Stimulated activated CD4-positive, alpha-beta T cell treated with anti-CD3 and anti-CD28 coated beads, Interleukin-1b, Interleukin-23, amount 100 ng/mL, for 48 hours (primary cell): ENCODE measurements at regions not wholly inside any gene's neighbourhood (a gene's known extent, or its start where the extent isn't known, plus 50 kb on each side); places are given as distances from the start of the nearest gene placed in this dataset.

Source experiments
- DNase-seq: peaks from one replicate; pipeline ENCODE4 v3.0.0-alpha.2; 2020

DNA sequence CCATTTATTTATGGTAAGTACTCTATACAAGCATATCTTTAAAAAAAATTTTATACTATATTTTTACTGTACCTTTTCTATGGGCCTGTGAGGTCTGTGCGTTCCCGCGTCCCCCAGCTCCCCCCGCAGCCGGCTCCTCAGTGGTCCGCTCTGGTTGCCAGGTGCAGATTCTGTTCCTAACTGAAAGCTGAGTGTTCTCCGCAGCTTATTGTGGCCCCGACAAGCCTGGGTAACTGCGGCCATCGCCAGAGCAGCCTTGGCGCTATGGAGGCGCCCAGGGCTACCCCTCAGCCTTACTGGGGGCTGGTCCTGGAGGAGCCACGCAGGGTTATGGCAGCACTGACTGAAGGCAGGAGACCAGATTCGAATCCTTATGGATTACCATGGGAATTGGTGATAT lies 896.8 kb downstream of the PCDH17 start:
- no peak for DNase-seq

DNA sequence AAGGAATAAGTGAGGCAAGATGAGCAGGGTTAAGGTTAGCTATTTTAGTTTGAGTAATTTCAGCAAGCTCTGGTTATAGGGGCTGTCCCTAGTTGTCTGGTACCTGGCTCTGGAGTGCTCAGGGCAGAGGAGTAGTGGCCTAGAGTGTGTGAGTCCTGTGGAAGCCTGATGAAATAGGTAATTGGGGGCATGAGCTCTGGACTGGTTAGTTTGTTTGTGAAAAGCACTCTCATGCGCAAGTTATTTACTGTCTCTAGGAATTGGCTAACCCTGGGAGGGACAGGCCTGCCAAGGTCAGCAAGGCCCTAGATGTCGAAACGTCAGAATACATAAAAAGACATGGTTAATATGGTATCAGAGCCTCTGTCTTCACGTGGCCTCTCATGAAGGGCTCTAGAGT lies 900.1 kb downstream of the PCDH17 start:
- no peak for DNase-seq

DNA sequence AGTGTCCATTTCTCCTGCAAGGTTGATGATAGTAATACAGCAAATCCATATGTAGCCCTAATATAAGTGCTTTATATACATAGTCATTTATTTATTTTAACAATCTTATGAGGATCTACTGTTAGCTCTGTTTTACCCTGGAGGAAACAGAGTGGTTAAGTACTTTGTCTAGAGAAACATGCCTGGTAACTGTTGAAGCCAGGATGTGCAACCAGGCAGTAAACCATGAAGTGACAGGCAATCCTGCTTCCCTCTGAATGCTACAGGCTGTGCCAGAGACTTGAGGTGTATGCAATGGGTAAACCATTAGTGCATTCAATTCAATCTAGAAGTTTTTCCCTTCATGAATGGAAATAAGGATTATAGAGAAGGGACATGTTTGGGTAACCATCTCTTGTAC lies 911.0 kb downstream of the PCDH17 start:
- no peak for DNase-seq

DNA sequence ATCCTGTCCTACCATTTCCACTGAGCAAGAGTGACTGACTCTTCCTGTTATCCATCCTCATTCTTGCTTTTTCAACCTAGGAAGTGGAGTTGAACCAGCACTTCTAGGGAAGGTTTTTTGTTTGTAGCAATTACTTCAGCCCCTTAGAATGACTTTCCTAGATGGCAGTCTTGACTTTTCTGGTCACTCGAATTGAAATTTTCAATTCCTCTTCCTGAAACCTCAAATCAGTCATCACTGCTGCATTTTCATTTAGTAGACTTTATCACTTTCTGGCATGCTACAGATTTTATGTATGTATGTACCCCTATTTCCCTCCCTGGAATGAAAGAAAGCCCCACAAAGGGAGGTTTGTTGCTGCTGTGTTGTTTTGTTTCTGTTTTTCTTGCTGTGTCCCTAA lies 915.9 kb downstream of the PCDH17 start:
- DNase-seq = no peak

DNA sequence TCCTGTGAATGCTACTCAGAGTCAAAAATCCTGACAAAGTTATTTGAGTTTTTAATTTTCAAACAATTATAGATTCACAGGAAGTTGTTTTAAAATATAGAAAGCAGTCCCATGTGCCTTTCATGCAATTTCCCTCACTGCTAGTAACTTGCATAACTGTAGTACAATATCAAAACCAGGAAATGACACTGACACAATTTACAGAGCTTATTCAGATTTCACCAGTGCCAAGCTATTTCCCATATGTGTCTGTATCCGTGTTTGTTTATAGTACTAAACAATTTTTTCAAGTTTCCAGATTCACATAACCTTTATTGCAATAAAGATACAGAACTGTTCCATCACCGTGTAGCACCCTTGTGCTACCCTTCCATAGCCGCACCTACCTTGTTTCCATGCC lies 934.6 kb downstream of the PCDH17 start:
- no peak for DNase-seq

DNA sequence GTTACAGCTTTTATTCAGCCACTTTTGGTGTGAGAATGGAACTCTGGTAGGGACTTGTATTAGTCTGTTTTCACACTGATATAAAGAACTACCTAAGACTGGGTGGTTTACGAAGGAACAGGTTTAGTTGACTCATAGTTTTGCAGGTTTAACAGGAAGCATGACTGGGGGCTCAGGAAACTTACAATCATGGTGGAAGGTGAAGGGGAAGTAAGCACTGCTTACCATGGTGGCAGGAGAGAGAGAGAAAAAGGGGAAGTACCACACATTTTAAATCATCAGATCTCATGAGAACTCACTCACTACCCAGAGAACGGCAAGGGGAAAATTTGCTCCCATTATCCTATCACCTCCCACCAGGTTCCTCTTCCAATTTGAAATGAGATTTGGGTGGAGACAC lies 942.2 kb downstream of the PCDH17 start:
- no peak for DNase-seq

DNA sequence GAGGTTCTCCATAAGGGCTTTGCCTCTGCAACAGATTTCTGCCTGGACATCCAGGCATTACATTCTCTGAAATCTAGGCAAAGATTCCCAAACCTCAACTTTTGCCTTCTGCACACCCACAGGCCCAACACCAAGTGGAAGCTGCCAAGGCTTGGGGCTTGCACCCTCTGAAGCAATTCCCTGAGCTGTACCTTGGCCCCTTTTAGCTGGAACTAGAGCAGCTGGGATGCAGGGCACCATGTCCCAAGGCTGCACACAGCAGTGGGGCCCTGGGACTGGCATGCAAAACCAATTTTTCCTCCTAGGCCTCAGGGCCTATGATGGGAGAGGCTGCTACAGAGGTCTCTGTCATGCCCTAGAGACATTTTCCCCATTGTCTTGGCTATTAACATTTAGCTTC lies 943.2 kb downstream of the PCDH17 start:
- no peak for DNase-seq

DNA sequence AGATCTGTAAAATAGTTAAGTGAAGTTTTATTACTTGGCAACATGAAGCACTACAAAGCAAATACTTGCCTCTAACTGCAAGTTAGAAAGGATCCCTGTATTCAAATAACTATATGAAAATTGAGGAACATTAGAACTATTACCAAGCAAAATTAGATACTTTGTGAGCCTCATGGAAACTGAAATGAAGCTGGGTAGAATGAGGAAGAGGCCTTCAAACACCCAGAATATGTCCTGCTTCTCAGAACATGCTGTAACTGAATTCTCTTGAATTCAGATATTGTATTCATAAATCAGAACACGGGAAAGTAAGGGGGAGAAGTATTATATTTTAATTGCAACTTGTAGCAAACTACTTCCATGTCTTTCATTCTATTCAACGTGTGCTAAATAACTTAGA lies 947.9 kb downstream of the PCDH17 start:
- no peak for DNase-seq

DNA sequence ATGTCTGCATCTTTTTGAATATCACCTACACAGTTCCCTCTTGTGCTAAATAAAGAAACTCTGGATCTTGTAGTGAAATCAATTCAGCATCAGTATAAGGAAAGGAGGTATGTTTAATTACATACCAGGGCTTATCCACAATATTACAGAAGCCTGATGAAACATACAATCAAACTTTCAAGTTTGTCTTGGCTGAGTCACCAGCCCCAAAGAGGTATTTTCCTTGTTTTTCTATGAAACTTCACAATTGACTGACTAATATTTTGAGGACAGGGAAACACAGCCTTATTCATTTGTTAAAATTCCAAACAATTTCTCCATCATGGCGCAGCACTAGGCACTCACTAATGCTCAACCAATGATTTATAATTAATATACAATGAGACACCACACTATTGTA lies 952.4 kb downstream of the PCDH17 start:
- no peak for DNase-seq

DNA sequence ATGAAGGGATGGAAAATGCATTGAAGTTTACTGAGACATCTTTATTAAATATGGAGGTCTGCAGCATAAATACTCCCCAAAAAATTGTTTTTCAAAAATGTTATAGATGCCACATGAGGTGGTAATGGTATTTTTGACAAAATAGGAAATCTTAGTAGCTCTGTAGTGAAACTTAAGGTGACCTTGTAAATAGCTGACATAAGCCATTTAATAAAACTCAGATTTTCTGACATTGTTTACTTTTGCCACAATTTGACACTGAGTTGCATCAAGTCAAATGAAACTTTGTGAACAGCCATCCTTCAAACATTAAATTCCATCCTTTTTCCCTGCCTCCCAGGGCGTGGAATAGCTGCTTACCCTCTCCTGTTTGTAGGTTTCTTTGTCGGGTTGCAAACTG lies 953.1 kb downstream of the PCDH17 start:
- no peak for DNase-seq

DNA sequence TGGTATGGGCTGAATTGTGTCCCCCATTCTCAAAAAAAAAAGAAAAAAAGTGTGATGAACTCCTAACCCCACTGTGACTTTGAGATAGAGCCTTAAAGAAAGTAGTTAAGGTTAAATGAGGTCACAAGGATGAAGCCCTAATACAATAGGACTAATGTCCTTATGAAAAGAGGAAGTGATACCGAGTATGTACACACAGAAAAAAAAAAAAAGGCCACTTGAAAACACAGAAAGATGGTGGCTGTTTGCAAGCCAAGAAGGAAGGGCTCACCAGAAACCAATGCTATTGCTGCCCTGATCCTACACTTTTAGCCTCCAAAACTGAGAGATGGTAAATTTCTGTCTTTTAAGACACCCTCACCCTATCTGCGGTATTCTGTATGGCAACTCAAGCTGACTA lies 955.6 kb downstream of the PCDH17 start:
- DNase-seq = no peak

DNA sequence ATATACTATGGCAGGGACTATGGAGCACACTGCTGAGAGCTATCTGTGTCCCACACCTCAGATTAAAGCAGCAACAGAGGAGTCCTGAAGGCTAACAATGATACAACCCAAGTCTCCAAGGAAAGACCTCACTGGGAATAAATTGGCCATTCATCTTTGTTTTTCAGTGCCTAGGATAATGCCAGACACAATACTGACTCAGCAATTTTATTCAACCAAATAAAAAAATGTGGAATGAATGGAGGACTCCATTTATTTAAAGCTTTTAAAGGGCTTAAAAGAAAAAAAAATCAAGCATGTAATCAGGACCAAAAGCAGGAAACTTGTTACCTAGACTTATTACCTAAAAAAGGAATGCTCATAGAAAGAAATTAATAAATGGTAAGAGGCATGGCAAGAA lies 960.5 kb downstream of the PCDH17 start:
- DNase-seq = no peak

DNA sequence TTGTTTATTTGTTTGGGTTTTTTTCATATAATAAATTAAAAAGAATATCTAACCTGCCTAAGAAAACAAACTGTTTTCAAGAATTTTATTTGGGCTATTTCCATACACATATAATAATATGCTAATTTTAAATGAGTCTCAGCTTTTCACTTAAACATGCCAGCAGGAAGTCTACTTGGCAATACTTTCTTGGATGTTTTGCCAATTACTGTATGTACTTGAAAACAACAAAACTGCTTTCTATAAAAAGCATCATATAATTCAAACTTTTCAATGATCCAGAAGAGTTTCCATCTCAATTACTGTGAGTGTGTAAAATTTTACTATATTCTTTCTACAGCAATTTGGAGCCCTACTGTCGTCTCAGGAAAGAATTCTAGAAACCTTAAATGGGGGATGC lies 961.2 kb downstream of the PCDH17 start:
- DNase-seq = no peak

DNA sequence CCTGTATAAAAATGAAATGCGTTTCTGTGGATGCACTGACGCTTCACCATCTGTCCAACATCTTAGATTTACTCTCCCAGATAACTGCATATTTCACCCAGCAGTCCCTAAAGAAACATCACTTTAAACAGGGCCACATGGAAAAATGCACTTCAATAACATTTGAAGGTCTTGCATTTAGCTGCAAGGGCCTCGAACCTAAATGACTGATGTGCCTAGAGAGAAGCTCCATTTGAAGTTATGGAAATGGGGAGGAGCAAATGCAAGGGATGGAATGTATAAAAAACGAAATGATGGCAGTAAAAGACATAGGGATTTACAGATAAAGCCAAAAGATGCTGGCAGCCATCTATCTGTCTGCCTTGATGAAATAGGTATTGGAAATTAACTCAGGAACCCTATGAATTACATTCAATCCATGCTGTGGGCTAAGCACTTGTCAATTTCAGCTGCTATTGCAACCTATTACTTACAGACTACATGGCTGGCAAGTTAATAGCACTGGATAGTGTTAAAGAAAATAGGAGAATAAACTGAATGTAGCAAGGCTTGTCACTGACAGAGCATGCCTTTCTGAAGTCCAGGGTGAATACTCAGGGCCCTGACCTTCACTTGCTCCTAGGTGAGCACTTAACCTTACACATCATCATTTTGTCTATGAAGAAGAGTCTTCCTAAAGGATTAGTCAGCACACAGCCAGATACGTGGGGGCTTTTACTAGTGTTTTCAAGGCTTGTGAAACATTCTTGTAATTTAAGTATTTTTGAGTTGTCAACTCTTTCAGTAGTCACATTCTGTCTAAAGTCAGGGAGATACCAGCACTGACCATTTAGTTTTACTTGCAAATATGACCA lies 963.4 kb downstream of the PCDH17 start:
- no peak for DNase-seq

DNA sequence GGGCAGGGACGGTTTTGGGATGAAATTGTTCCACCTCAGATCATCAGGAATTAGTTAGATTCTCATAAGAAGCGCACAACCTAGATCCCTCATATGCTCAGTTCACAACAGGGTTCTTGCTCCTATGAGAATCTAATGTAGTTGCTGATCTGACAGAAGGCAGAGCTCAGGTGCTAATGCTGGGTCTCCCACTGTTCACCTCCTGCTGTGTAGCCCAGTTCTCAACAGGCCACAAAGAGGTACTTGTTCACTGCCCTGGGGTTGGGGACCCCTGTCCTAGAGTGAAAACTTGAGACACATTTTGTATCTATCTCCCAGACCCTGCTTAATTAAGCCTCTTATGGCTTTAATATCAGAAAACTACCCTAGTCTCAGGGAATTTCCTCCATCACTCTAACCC lies 966.0 kb downstream of the PCDH17 start:
- DNase-seq = no peak

DNA sequence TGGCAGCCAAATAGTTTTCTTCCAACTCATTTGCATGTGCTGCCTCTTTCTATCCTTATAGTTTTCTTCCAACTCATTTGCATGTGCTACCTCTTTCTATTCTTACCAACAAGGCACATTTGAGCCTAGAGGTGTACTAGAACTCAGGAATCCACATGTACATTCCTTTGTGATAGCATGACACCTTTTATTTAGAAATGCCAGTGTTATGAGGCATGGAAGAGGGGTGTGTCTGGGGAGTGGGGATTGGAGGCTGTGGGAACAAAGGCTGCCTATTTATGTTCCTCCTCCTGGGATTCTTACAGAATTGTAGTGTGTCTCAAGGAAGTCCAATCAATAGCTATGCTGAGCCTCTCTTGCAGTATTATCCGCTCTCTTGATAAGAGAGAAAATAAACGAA lies 966.7 kb downstream of the PCDH17 start:
- no peak for DNase-seq

DNA sequence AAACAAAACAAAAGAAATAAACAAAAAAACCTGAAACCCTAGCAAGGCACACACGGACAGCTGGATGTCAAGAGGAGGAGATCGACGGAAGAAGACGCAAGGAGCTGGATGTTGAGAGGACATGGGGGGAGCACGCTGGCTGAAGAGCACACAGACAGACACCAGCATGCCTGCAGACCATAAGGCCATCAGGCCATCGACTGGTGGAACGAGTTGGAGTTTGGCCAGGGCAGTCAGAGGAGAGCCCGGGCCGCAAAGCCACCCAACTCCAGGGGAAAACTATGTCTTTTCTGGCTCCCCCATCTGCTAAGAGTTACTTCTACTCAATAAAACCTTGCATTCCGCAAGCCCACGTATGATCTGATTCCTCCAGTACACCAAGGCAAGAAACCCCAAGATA lies 979.6 kb downstream of the PCDH17 start:
- DNase-seq = no peak

DNA sequence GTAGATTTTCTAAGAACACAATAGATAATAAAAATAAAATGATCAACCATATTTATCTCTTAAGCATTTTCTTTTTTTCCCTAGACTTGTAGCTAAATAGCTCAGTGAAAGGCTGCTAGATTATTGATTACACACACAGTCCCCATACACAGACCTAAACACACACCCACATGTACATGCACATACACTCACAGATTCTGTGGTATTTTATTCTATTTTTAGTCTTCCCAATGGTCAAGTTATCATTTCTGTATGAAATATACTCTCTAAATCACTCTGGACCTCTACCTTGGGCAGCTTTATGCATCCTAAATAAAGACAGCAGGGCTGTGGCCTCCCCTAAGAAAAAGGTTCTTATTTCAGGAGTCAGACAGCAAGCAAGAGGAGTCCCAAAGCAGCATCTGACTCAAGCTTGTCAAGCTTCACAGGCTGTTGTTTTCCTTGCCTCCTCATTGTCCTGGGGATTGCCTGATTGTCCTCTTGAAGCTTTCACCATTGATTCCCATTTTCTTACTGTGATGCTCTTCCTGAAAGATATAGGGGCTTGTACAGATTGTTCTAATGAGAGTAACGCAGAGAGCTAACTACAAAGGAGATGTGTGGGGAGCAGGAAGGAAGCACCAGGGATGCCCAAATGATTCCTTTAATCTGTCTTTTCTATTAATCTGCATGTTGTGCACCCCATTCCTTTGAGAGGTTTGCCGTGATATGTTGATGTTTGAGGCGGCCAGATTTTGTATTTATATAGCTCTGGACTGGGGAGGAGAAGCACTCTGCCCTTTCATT lies 986.5 kb downstream of the PCDH17 start:
- no peak for DNase-seq

DNA sequence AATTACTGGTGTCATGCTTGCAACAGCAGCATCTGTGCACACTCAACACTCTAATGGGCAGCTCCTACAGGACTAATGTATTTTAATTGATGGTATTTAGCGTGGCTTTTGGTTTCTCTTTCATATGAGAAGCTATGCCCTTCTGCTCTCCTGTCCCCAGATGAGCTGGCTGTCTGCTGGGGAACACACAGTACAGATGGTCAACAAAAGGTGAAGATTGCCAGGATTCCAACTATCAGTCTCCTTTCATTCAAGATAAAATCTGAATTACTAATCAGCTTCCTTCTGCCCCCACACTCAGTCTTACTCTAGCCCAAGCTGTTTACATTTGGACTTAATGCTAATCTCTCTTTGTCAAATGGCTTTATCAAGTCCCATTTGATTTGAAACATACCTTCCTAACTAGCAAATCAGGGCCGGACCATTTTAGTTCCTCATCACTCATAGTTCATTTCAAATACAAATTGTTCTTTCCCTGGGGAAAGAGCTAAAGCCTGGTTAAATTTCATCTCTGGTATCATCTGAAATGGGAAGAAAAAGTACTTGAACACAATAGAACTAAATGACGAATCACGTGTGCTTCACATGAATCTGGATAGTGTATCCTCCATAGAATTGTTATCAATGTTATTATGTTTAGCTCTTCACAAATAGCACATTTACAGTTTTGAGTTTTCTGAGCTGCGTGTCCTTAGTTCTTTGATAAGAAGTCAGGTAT lies 988.0 kb downstream of the PCDH17 start:
- no peak for DNase-seq

DNA sequence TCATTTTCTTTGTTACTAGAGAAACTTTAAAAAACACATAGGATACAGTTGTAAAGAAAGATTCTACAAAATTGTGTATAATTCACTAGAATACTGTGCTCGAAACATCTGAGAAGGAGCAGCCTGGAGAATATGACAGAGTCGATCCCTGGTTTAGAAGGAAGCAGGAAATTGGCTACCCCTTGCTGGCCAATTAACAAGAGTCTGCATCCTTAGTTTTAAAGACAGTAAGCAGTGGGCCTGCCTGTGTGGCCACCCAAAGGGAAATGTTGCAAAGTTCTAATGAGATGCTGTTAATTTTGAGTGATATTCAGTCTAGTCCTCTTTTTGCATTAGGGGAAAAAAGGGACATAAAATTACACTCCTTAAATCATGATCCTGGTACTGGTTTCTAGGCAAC lies 988.6 kb downstream of the PCDH17 start:
- DNase-seq = no peak

DNA sequence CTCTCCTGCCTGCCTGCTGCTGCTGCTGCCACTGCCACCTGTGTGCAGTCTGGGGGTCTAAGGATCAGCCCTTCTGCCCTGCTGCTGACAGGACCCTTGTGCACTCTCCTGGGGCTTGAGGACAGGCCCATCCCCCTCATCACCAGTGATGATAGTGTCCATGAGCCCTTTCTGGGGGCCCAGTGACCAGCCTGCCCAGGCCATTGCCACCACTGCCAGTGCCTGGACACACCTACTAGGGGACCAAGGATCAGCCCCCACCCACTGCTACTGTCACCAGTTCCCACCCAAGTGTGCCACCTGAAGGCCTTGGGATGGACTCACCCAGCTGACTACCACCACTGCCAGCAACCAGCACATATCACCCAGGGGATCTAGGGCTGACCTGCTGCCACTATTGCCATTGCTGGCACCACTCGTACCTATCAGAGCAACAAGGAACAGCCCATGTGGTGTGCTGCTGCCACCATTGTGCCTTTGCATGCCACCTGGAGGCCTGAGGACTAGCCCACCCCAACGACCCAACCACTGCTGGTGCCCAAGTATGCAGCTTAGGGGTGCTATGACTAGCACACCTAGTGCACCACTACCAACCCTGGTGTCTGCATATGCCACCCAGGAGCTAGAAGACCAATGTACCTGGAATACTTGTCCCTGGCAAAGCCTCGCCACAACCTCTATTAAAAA lies 994.3 kb downstream of the PCDH17 start:
- no peak for DNase-seq

DNA sequence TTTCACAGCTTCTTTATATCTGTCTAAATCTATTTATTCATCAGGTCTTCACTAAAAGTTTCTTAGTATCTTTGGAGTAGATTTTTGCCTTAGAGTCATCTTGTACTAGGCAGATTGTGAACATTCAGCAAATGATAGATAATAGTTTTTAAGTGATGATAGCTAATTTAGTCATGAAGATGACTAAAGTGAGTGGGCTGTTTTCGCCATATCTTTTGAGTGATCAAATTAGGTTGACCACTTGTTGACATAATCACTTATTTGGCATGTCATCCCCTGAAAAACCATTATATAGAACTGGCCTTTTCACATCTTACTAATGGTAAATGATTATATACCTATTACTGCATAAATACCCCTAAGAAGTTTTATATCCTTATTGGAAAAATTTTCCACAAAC lies 999.2 kb downstream of the PCDH17 start:
- no peak for DNase-seq

DNA sequence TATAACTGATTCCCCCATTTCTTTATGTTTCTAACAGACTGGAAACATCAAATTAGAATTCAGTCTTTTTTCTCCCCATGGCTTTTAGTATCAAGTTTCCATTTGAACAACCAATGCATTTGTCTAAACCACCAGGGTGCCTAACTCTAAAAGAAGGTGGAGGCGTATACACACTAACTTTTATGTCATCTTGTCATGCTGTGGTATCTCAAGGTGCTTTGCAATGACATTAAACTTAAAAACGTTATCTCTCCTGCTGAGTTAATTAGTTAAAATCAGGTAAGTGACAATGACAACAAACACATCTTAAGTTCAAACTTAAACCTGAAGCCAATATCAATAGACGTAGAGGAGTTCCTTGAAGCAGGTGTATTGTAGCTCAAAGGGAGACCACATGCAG lies 1001.7 kb downstream of the PCDH17 start:
- no peak for DNase-seq
